Fibroblast of peridontal ligament (primary cell): ENCODE measurements at regions not wholly inside any gene's neighbourhood (a gene's known extent, or its start where the extent isn't known, plus 50 kb on each side); places are given as distances from the start of the nearest gene placed in this dataset.
A peak's percentile ranks its signal among the peaks of the same experiment; 100 is the strongest.
"Not testable (repeated sequence)": the region's sequence is repeated elsewhere in the genome, so short reads cannot be mapped to it uniquely, and the experiment has no call there.

Experiments used
- DNase-seq: peaks from one replicate; pipeline ENCODE4 v3.0.0-alpha.2; 2010; ENCODE audit errors: extremely low read depth

GRCh38 chr10:52368725-52369124 lies 54.6 kb downstream of the DKK1 start:
- no peak for DNase-seq

GRCh38 chr10:52374207-52374606 lies 60.1 kb downstream of the DKK1 start:
- not testable (repeated sequence) for DNase-seq

- DNase-seq, result no peak
These were observed 62.7 kb downstream of the DKK1 start for GRCh38 chr10:52376694-52377354.

- DNase-seq, result no peak
These were observed 64.0 kb downstream of the DKK1 start for GRCh38 chr10:52378124-52378523.

GRCh38 chr10:52379287-52379686 lies 65.2 kb downstream of the DKK1 start:
- DNase-seq, result no peak

GRCh38 chr10:52383088-52383487 lies 69.0 kb downstream of the DKK1 start:
- DNase-seq, result no peak

GRCh38 chr10:52387744-52388143 lies 73.7 kb downstream of the DKK1 start:
- no peak for DNase-seq

GRCh38 chr10:52390388-52390787 lies 76.3 kb downstream of the DKK1 start:
- DNase-seq, result peak; percentile 36

- no peak for DNase-seq
These were observed 78.0 kb downstream of the DKK1 start for GRCh38 chr10:52391927-52392602.

- DNase-seq, result no peak
These were observed 80.2 kb downstream of the DKK1 start for GRCh38 chr10:52394246-52394645.

GRCh38 chr10:52400562-52400961 lies 86.5 kb downstream of the DKK1 start:
- peak; percentile 24 for DNase-seq

GRCh38 chr10:52403801-52404200 lies 89.7 kb downstream of the DKK1 start:
- peak; percentile 53 for DNase-seq

- no peak for DNase-seq
These were observed 95.1 kb downstream of the DKK1 start for GRCh38 chr10:52409195-52409594.

- DNase-seq, result no peak
These were observed 95.8 kb downstream of the DKK1 start for GRCh38 chr10:52409928-52410327.

- DNase-seq, result no peak
These were observed 96.8 kb downstream of the DKK1 start for GRCh38 chr10:52410916-52411315.

- no peak for DNase-seq
These were observed 105.2 kb downstream of the DKK1 start for GRCh38 chr10:52419281-52419680.

GRCh38 chr10:52420656-52421055 lies 106.6 kb downstream of the DKK1 start:
- no peak for DNase-seq

- DNase-seq, result no peak
These were observed 109.3 kb downstream of the DKK1 start for GRCh38 chr10:52423369-52423768.

GRCh38 chr10:52424341-52424740 lies 110.3 kb downstream of the DKK1 start:
- DNase-seq, result no peak

- no peak for DNase-seq
These were observed 120.7 kb downstream of the DKK1 start for GRCh38 chr10:52434734-52435133.

GRCh38 chr10:52436664-52437063 lies 122.6 kb downstream of the DKK1 start:
- DNase-seq, result peak; percentile 79

- DNase-seq, result peak; percentile 18
These were observed 123.1 kb downstream of the DKK1 start for GRCh38 chr10:52437205-52437646.

GRCh38 chr10:52438119-52438518 lies 124.0 kb downstream of the DKK1 start:
- DNase-seq, result no peak
